B cell (primary cell): ENCODE measurements at regions not wholly inside any gene's neighbourhood (a gene's known extent, or its start where the extent isn't known, plus 50 kb on each side); places are given as distances from the start of the nearest gene placed in this dataset.
A peak's percentile ranks its signal among the peaks of the same experiment; 100 is the strongest.

ENCODE experiments used
- ATAC-seq: fragments of 200-7000 bp; cut with Tn5 transposase; one replicate; pipeline ENCODE4 v1.10.0; 2021; ENCODE audit warnings: low read depth, mild to moderate bottlenecking, moderate number of reproducible peaks, moderate library complexity
- CTCF ChIA-PET: fragments of 350-600 bp; sonication (Branson Sonifier 250); formaldehyde crosslinking; loops from one replicate; lab custom pipeline; 2021; ENCODE audit warnings: antibody characterized with exemption, inconsistent platforms; lab: Charles Lee
- POLR2A ChIA-PET: fragments of 350-600 bp; sonication (Branson Sonifier 250); formaldehyde crosslinking; loops from one replicate; lab custom pipeline; 2021; ENCODE audit warnings: antibody characterized with exemption; lab: Charles Lee
- DNase-seq: peaks from one replicate; pipeline ENCODE4 v3.0.0; 2013
- H2AFZ ChIP-seq: 2 replicates; pipeline ENCODE4 v1.6.1; 2012; ENCODE audit warnings: mild to moderate bottlenecking, low read depth, low read length; ENCODE audit not compliant: insufficient read depth, poor library complexity, severe bottlenecking
- H3K27ac ChIP-seq, 2 donors: 1 replicate in 1 of 2; 2 replicates in 1 of 2; pipeline ENCODE4 v1.5.1; 2012 to 2013; ENCODE audit warnings: low read length in 2 of 2, mild to moderate bottlenecking in 2 of 2, moderate library complexity in 1 of 2
- H3K27me3 ChIP-seq, 4 experiments: fragments of 200-600 bp in 1 of 4; sonication (generic) in 1 of 4; replicated peaks in 1 of 4; 1 replicate in 2 of 4; 2 replicates in 2 of 4; pipeline versions ENCODE4 v1.6.1 to v1.7.0; 2013 to 2016; ENCODE audit warnings: low read length in 3 of 4, mild to moderate bottlenecking in 2 of 4, mixed read lengths in 1 of 4, moderate library complexity in 1 of 4; ENCODE audit not compliant: insufficient read depth in 4 of 4, control insufficient read depth in 3 of 4; ENCODE audit errors: control extremely low read depth in 1 of 4
- H3K36me3 ChIP-seq, 2 experiments: replicated peaks in 1 of 2; 1 replicate in 1 of 2; 2 replicates in 1 of 2; pipeline versions ENCODE4 v1.6.1 to v1.7.1; 2013; ENCODE audit warnings: low read length in 1 of 2; ENCODE audit not compliant: insufficient read depth in 2 of 2, control insufficient read depth in 1 of 2; ENCODE audit errors: control extremely low read depth in 1 of 2, extremely low read depth in 1 of 2
- H3K4me1 ChIP-seq, 2 donors: fragments of 200-600 bp in 1 of 2; sonication (generic) in 1 of 2; 1 replicate in 1 of 2; 2 replicates in 1 of 2; pipeline versions ENCODE4 v1.5.1 to v1.6.1; 2013 to 2017; ENCODE audit warnings: low read length in 2 of 2; ENCODE audit not compliant: control insufficient read depth in 2 of 2, insufficient read depth in 2 of 2
- H3K4me2 ChIP-seq: replicated peaks from 2 replicates; pipeline ENCODE3; 2012; ENCODE audit warnings: mild to moderate bottlenecking, low read depth, low read length; ENCODE audit not compliant: poor library complexity, severe bottlenecking
- H3K4me3 ChIP-seq, 5 experiments: fragments of 200-600 bp in 1 of 5; sonication (generic) in 1 of 5; 1 replicate in 3 of 5; 2 replicates in 2 of 5; pipeline versions ENCODE4 v1.5.1 to v1.7.0; 2011 to 2016; ENCODE audit warnings: low read length in 4 of 5, mild to moderate bottlenecking in 4 of 5, low read depth in 2 of 5, control low read depth in 1 of 5, moderate library complexity in 1 of 5; ENCODE audit not compliant: insufficient read depth in 1 of 5; ENCODE audit errors: control extremely low read depth in 1 of 5, extremely low read depth in 1 of 5
- H3K79me2 ChIP-seq: fragments of 200-600 bp; sonication (generic); one replicate; pipeline ENCODE4 v1.6.0; 2016; ENCODE audit warnings: low read length; ENCODE audit not compliant: control insufficient read depth, insufficient read depth
- H3K9ac ChIP-seq: fragments of 200-600 bp; sonication (generic); 2 replicates; pipeline ENCODE4 v1.6.1; 2017; ENCODE audit warnings: mild to moderate bottlenecking, low read length, moderate library complexity
- H3K9me3 ChIP-seq, 3 donors: one replicate each; pipeline versions ENCODE4 v1.6.1 to v1.7.1; 2013; ENCODE audit warnings: low read length in 2 of 3; ENCODE audit not compliant: control insufficient read depth in 2 of 3, insufficient read depth in 1 of 3; ENCODE audit errors: control extremely low read depth in 1 of 3
- H4K20me1 ChIP-seq: 2 replicates; pipeline ENCODE4 v1.6.0; 2012; ENCODE audit warnings: mild to moderate bottlenecking, low read length; ENCODE audit not compliant: insufficient read depth, control insufficient read depth, poor library complexity, severe bottlenecking
- H3K27ac Mint-ChIP-seq: one replicate; pipeline ENCODE4 v1.8.0; 2021; ENCODE audit warnings: mixed read lengths
- H3K27me3 Mint-ChIP-seq: one replicate; pipeline ENCODE4 v1.8.0; 2021; ENCODE audit warnings: mixed read lengths
- H3K4me1 Mint-ChIP-seq: one replicate; pipeline ENCODE4 v1.8.0; 2021; ENCODE audit warnings: mixed read lengths
- H3K4me3 Mint-ChIP-seq: one replicate; pipeline ENCODE4 v1.8.0; 2021; ENCODE audit warnings: mixed read lengths
- H3K9me3 Mint-ChIP-seq: one replicate; pipeline ENCODE4 v1.8.0; 2022; ENCODE audit warnings: mixed read lengths; ENCODE audit not compliant: insufficient read depth
- EZH2 ChIP-seq: IDR thresholded peaks from 2 replicates; pipeline ENCODE4 v1.6.1; 2012; ENCODE audit warnings: borderline replicate concordance, low read depth, mild to moderate bottlenecking, moderate library complexity, low read length; ENCODE audit not compliant: insufficient read depth, poor library complexity, severe bottlenecking
- WGBS: methylation state at CpG from one replicate; pipeline ENCODE4 v1.1.5; 2013; ENCODE audit warnings: missing lambda C conversion rate; ENCODE audit not compliant: insufficient coverage; 5-methylcytosine and 5-hydroxymethylcytosine counted together
- intact Hi-C: fragments of 100-400 bp; cut with micrococcal nuclease; formaldehyde crosslinking; loops from one replicate; pipeline ENCODE4 v1.10.0; 2022
- TF ChIP-seq, protein P1 (sequence below): fragments of 200-600 bp; IDR thresholded peaks from one replicate; pipeline ENCODE4 v1.8.0; 2022; ENCODE audit warnings: antibody characterized with exemption, mild to moderate bottlenecking

DNA sequence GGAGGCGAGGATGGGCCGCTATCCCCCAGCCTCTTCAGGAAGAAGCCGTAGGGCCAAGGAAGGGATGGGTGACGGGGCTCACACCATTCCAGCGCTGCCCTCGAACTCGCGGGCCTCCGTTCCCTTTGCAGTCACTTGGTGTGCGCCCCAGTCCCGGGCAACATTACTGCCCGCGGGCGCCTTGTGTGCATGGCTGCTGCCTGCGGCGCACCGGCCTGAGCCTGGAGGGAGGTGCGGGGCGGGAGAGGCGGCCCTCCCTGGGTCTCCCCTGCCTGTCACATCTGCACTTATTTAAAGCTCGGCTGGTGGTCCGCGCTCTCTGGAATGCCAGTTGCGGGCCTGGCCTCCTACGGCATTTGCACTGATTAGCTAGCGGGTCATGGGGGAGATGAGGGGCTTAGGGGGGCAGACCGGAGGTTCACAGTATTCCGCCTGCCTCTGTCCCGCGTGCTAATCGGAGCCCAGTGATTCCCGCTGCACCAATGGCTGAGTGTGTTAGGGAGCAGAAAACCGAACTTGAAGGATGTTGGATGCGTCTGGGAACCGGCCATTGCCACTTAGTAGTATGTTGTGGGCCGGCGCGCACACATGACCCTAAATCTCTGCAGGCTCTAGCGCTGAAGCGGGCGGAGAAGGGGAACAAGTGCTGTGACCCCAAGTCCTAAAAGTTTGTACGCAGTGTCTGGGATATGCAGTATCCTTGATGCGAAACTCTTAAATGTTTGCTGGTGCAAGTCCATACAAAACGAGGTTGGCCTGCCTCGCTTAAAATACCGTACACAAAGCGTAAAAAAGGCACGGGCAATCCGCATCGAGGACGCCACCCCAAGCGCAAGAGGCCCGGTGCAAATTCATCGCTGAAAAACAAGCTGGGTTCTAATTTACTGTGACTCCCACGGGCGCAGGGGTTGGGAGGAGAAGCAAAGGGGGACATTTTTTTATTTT is 161.2 kb upstream of the SIX2 start:
- no peaks in the 10 kb centered on the region for H3K36me3 ChIP-seq
- H3K9me3 Mint-ChIP-seq, result no peaks in the 10 kb centered on the region
- H2AFZ ChIP-seq, result no peak overlapping the region
- TF ChIP-seq EZH2, result peak; percentile 3
- TF ChIP-seq, protein P1, sequence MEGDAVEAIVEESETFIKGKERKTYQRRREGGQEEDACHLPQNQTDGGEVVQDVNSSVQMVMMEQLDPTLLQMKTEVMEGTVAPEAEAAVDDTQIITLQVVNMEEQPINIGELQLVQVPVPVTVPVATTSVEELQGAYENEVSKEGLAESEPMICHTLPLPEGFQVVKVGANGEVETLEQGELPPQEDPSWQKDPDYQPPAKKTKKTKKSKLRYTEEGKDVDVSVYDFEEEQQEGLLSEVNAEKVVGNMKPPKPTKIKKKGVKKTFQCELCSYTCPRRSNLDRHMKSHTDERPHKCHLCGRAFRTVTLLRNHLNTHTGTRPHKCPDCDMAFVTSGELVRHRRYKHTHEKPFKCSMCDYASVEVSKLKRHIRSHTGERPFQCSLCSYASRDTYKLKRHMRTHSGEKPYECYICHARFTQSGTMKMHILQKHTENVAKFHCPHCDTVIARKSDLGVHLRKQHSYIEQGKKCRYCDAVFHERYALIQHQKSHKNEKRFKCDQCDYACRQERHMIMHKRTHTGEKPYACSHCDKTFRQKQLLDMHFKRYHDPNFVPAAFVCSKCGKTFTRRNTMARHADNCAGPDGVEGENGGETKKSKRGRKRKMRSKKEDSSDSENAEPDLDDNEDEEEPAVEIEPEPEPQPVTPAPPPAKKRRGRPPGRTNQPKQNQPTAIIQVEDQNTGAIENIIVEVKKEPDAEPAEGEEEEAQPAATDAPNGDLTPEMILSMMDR, result no peak
- H3K4me2 ChIP-seq, result peak overlapping the region; percentile 82
- DNase-seq (peak; percentile 5), ATAC-seq (no peak)
- intact Hi-C loops, result no loop called here
- peaks cover 0 to 37% (median 27%) of the 10 kb centered on the region in 4 experiments for H3K27me3 ChIP-seq
- peak overlapping the region; percentile 34 for H3K4me3 Mint-ChIP-seq
- peaks cover 15% of the 10 kb centered on the region for H3K4me1 Mint-ChIP-seq
- POLR2A ChIA-PET, result no interaction called here
- WGBS, result 36% methylated on average over 56 of the region's 56 CpGs
- no peaks in the 10 kb centered on the region for H3K79me2 ChIP-seq
- H3K9me3 ChIP-seq, result no peaks in the 10 kb centered on the region
- no peak overlapping the region for H3K27ac ChIP-seq
- CTCF ChIA-PET, result no interaction called here
- H3K27me3 Mint-ChIP-seq, result peaks cover 64% of the 10 kb centered on the region
- H3K4me3 ChIP-seq, result no peak overlapping the region
- no peak overlapping the region for H3K27ac Mint-ChIP-seq
- no peaks in the 10 kb centered on the region for H4K20me1 ChIP-seq
- peaks cover 14 to 21% of the 10 kb centered on the region in 2 donors for H3K4me1 ChIP-seq
- peak overlapping the region; percentile 49 for H3K9ac ChIP-seq
